ELR (cell line): ENCODE measurements at regions not wholly inside any gene's neighbourhood (a gene's known extent, or its start where the extent isn't known, plus 50 kb on each side); places are given as distances from the start of the nearest gene placed in this dataset.
A peak's percentile ranks its signal among the peaks of the same experiment; 100 is the strongest.

Experiments
- DNase-seq: peaks from one replicate; pipeline ENCODE4 v3.0.0-alpha.2; 2015; ENCODE audit warnings: low read depth

DNA sequence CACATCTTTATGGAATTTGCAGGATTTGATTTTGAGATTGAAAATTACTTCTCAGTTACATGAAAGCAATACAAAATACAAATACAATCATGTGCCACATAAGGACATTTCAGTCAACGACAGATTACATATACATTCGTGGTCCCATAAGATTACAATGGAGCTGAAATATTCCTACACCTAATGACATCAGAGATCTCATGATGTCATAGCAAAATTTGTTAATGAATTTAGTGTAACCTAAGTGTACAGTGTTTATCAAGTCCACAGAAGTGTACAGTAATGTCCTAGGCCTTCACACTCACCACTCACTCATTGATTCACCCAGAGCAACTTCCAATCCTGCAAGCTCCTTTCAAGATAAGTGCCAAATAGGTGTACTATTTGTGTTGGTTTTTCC, 126.5 kb downstream of the GPAM start:
- no peak for DNase-seq

DNA sequence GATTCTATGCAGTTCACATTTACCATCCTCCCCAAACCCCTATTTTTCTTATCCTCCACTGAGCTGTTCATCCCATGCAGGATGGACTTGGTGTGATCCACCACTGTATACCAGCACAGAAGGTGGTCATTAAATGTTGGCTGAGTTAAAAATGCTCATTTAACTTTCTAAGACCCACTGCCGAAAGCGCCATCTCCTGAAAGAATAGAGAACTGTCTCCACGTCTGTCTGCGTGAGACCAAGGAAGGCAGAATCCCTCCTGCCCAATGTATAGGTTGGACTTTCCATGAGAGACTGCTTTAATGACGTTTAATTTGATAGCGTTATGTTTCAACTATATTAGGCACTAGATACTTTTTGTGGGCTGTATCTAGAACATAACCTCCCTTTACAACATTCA, 124.3 kb downstream of the GPAM start:
- DNase-seq = no peak

DNA sequence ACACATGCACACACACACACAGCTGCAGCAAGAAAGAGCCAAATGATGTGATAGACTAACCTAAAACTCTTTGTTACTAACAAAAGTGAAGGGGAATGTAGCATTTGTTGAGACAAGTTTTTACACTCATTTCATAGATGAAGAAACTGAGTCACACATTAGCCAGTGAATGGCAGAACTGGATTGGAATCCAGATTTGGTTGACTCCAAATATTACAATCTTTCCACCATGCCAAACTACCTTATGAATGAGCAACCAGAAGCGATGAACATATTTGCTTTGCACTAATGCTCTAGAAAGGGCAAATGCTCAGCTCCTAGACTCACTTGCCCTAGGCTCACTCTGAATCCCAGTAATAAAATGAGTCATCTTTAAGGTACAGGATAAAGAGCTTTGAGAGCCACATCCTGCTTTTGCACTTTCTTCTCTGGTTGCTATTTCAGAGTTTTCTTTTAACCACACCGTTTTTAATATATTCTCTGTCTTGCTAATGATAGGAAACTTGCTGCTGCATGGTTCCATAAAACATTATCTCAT, 111.9 kb downstream of the GPAM start:
- peak; percentile 1 for DNase-seq

DNA sequence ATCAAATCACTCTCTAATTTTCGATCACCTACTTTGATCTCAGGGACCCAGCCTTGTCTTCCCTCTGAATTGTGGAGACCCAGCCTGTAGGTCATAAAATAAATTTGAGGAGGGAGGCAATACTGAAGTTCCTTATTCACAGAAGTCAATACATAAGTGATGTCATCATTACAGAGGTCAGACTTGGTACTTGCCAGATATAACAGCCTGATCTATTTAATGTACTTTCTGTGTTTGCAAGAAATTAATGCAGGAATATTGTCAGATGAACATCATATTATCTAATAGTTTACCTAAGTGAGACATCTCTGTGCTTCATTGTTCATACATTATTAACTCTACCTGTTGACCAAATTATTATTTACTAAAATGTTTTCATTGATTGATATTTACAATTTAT, 105.6 kb downstream of the GPAM start:
- no peak for DNase-seq

DNA sequence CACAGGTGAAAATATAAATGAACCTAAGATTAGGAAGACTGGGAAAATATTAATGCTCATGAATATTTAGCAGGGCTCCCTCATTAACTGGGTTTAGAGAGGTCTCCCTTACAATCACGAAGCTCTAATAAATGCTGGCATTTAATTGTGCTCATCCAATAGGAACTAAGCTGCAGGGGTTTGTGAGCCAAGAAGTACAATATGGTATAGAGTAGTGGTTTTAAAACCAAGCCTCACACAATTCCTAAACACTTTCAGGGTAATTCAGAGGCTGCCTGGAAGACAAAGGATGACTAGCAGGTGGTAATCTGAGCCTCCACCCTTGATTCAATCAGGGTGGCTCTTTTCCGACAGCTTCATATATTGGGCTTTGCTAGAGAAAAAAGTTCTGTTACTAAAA, 103.3 kb downstream of the GPAM start:
- DNase-seq = no peak

DNA sequence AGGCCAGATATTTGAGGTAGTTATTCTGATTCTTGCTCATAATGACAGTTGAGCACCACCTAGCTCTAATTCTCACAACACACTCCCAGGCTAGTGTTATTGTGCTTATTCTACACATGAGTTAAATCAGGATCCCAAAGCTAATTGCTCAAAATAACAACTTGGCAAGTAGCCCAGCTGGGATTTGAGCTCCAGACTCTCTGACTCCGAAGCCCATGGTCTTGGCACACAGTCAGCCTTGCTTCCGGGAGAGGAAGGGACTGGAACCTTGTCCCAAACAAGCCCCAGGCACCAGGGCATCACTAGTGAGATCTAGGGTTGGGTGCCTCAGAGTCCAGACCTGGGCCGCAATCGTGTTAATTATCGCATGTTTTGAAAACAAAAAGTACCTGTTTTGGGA, 101.4 kb downstream of the GPAM start:
- DNase-seq = no peak

DNA sequence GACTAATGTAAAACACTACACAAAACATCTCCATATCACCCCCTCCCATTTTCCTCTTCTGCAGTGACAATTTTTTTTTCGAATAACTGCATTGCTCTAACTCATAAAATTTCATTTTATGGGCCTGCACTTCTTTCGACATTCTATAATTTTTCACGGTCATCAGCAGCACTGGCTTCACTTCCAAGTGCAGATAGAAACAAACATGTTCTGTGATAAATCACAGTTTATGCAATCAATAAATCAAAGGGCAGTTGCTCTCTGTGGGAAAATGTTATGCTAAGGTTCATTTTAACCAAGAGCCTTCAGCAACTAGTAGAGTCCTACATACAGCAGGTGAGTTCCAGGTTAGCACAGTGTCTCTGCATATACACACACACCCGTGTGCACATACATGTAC, 100.1 kb downstream of the GPAM start:
- DNase-seq = no peak

DNA sequence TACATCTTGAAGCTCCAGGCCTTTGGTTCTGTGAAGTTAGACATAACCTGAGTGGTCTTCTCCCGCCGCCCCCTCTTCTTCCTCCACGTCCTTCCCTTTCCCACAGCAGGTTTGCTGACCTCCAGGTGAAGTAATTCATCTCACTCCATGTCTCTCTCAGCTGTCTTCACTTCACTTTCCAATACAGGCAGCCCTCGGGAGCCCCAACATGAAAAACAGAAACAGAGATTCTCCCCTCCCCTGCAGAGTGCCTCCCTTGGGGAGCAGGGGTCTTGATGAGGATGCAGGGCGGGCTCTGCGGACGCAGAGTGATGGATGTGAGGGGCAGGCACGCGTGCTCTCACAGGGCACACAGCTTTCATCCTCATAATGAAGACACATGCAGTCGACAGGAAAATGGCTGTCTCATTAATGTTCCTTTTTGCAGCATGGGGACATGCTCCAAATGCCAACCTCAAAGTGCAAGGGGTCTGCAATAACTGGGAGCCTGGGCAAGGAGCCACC, 95.6 kb downstream of the GPAM start:
- DNase-seq = no peak

DNA sequence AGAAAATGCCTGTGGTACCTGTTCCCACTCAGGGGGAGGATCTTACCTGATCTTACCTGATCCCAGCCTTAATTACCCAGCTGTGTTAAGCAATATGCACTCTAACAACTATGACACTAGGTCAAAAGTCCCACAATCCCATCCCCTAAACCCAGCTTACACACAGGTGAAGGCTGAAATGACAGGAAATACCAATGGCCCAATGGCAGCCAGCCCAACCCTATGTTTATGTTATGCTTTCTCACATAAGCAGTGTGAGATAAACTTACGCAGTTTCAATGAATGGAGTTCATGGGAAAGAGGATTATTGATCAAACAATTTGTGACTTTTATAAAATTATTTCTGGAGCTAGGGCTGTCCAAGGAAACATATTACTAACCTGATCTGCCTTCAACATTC, 91.9 kb downstream of the GPAM start:
- no peak for DNase-seq

DNA sequence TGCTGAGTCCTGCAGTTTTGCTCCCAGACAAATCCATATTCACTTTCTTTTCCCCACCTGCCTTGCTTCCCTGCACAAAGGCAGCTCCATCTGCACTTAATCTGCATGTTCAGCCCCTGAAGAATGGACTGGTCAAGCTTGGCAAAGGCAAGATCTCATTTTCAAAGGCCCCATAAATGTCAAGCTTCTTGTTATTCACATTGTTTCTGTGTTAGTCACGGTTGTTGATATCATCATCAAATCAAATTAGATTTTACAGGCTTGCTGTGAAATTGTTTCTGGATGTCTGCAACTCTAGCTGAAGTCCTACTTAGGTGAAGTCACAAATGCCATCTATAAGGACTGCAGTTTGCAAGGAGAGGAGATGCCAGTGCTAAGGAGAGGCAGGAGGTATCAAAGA, 91.0 kb downstream of the GPAM start:
- no peak for DNase-seq

DNA sequence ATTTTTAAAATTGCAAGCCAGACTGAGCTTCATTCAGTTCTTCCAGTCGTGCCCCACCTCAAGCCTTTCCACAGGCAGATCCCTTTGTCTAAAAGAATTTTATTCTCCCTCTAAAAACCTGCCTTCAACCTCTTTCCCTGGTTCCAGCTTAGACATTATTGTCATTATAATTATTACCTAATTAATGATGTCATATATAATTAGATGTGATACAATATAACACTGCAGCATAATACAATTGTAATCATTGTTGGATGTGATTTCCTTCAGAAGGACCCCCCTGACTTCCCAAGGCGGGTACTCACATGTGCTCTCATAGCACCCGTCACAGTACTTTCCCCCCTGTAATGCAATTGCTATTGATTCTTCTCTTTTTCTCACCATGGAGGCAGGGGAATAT, 88.6 kb downstream of the GPAM start:
- DNase-seq = no peak

DNA sequence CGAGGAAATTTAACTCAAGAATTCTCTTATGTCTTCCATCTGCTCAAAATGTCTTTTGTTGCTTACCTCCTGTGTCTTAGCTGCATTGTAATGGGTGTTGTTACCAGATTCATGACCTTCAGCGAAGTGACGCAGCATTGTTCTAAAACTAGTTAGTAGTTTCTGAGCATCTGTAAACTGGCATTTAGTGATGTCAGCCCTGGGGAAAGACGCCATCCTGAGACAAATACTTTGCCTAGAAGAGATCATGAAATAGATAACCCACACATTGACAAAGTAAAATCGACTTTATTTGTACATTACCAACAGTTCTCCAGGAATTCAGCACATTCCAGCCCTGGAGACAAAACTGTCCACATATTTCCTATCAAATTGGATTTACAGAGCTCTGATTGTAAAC, 87.8 kb downstream of the GPAM start:
- no peak for DNase-seq

DNA sequence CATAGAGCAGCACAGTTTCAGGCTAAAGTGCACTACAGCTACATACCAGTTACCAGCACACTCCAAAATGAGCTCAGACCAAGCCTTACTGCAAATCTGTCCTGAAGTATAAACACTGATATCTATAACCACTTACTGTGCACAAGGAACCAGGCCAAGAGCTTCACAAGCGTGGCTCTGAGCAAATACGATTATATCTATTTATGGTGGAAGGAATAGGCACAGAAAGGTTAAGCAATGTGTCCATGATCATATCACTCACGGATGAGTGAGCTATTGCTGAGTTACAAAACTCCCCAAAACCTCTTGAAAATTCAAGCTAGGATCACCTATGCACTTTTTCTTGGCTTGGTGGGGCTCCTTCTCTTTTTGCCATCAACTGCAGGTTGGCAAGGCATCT, 84.9 kb downstream of the GPAM start:
- DNase-seq = no peak
